ENCODE measurements at regions not wholly inside any gene's neighbourhood (a gene's known extent, or its start where the extent isn't known, plus 50 kb on each side); places are given as distances from the start of the nearest gene placed in this dataset.

- no peak for DNase-seq
These were observed 134.2 kb upstream of the HS6ST1 start for GRCh38 chr2:128452536-128453530.

- no peak for DNase-seq
These were observed 136.5 kb upstream of the HS6ST1 start for GRCh38 chr2:128454980-128455720.

GRCh38 chr2:128455721-128456050 is 137.0 kb upstream of the HS6ST1 start:
- no peak for DNase-seq

GRCh38 chr2:128456281-128456680 is 137.6 kb upstream of the HS6ST1 start:
- no peak for DNase-seq

GRCh38 chr2:128457006-128457604 is 138.4 kb upstream of the HS6ST1 start:
- no peak for DNase-seq

GRCh38 chr2:128457716-128458115 is 139.0 kb upstream of the HS6ST1 start:
- no peak for DNase-seq

GRCh38 chr2:128458505-128458904 is 139.8 kb upstream of the HS6ST1 start:
- no peak for DNase-seq

GRCh38 chr2:128464456-128464855 is 145.8 kb upstream of the HS6ST1 start:
- DNase-seq = no peak

GRCh38 chr2:128465246-128466170 is 146.8 kb upstream of the HS6ST1 start:
- no peak for DNase-seq

GRCh38 chr2:128466376-128466775 is 147.7 kb upstream of the HS6ST1 start:
- no peak for DNase-seq

- DNase-seq = no peak
These were observed 148.1 kb upstream of the HS6ST1 start for GRCh38 chr2:128466776-128467175.

- no peak for DNase-seq
These were observed 148.8 kb upstream of the HS6ST1 start for GRCh38 chr2:128467321-128467969.

GRCh38 chr2:128468186-128468920 is 149.7 kb upstream of the HS6ST1 start:
- no peak for DNase-seq

GRCh38 chr2:128469203-128469602 is 150.5 kb upstream of the HS6ST1 start:
- DNase-seq = no peak

- DNase-seq = no peak
These were observed 151.2 kb upstream of the HS6ST1 start for GRCh38 chr2:128469875-128470274.

GRCh38 chr2:128472789-128473174 is 154.1 kb upstream of the HS6ST1 start:
- DNase-seq = no peak

GRCh38 chr2:128473175-128474035 is 154.7 kb upstream of the HS6ST1 start:
- no peak for DNase-seq

- DNase-seq = no peak
These were observed 155.6 kb upstream of the HS6ST1 start for GRCh38 chr2:128474036-128474955.

GRCh38 chr2:128474962-128475361 is 156.3 kb upstream of the HS6ST1 start:
- no peak for DNase-seq

All from activated CD4-positive, CD25-positive, alpha-beta regulatory T cell (primary cell).